ENCODE measurements at regions not wholly inside any gene's neighbourhood (a gene's known extent, or its start where the extent isn't known, plus 50 kb on each side); places are given as distances from the start of the nearest gene placed in this dataset.
"Not testable (repeated sequence)": the region's sequence is repeated elsewhere in the genome, so short reads cannot be mapped to it uniquely, and the experiment has no call there.

- H3K27me3 Mint-ChIP-seq (ENCODE audit: unreplicated experiment); DNase-seq; intact Hi-C loops (cut with micrococcal nuclease; ENCODE audit: unreplicated experiment); BruUV-seq (replicated peaks); CTCF ChIA-PET; H3K27ac Mint-ChIP-seq (ENCODE audit: unreplicated experiment); H3K36me3 Mint-ChIP-seq (ENCODE audit: insufficient read depth, unreplicated experiment); H3K4me1 Mint-ChIP-seq (ENCODE audit: low read depth, unreplicated experiment); H3K4me3 Mint-ChIP-seq (ENCODE audit: low read depth, unreplicated experiment); H3K9me3 Mint-ChIP-seq (ENCODE audit: low read depth, unreplicated experiment): not testable (repeated sequence)
Observed at GRCh38 chr2:111605798-111606197, 278.2 kb downstream of the ANAPC1 start.

GRCh38 chr2:111606632-111607031 lies 277.4 kb downstream of the ANAPC1 start:
- H3K4me1 Mint-ChIP-seq (ENCODE audit: low read depth, unreplicated experiment); DNase-seq; H3K27me3 Mint-ChIP-seq (ENCODE audit: unreplicated experiment); H3K27ac Mint-ChIP-seq (ENCODE audit: unreplicated experiment); H3K9me3 Mint-ChIP-seq (ENCODE audit: low read depth, unreplicated experiment); CTCF ChIA-PET; H3K36me3 Mint-ChIP-seq (ENCODE audit: insufficient read depth, unreplicated experiment); BruUV-seq (replicated peaks); H3K4me3 Mint-ChIP-seq (ENCODE audit: low read depth, unreplicated experiment); intact Hi-C loops (cut with micrococcal nuclease; ENCODE audit: unreplicated experiment): not testable (repeated sequence)

GRCh38 chr2:111609146-111609844 lies 274.7 kb downstream of the ANAPC1 start:
- H3K4me1 Mint-ChIP-seq (ENCODE audit: low read depth, unreplicated experiment); CTCF ChIA-PET; H3K27me3 Mint-ChIP-seq (ENCODE audit: unreplicated experiment); intact Hi-C loops (cut with micrococcal nuclease; ENCODE audit: unreplicated experiment); H3K27ac Mint-ChIP-seq (ENCODE audit: unreplicated experiment); BruUV-seq (replicated peaks); H3K36me3 Mint-ChIP-seq (ENCODE audit: insufficient read depth, unreplicated experiment); DNase-seq; H3K9me3 Mint-ChIP-seq (ENCODE audit: low read depth, unreplicated experiment); H3K4me3 Mint-ChIP-seq (ENCODE audit: low read depth, unreplicated experiment): not testable (repeated sequence)

- CTCF ChIA-PET; BruUV-seq (replicated peaks); H3K4me1 Mint-ChIP-seq (ENCODE audit: low read depth, unreplicated experiment); H3K27me3 Mint-ChIP-seq (ENCODE audit: unreplicated experiment); H3K4me3 Mint-ChIP-seq (ENCODE audit: low read depth, unreplicated experiment); intact Hi-C loops (cut with micrococcal nuclease; ENCODE audit: unreplicated experiment); DNase-seq; H3K36me3 Mint-ChIP-seq (ENCODE audit: insufficient read depth, unreplicated experiment); H3K9me3 Mint-ChIP-seq (ENCODE audit: low read depth, unreplicated experiment); H3K27ac Mint-ChIP-seq (ENCODE audit: unreplicated experiment): not testable (repeated sequence)
Observed at GRCh38 chr2:111610035-111610434, 274.0 kb downstream of the ANAPC1 start.

DNA sequence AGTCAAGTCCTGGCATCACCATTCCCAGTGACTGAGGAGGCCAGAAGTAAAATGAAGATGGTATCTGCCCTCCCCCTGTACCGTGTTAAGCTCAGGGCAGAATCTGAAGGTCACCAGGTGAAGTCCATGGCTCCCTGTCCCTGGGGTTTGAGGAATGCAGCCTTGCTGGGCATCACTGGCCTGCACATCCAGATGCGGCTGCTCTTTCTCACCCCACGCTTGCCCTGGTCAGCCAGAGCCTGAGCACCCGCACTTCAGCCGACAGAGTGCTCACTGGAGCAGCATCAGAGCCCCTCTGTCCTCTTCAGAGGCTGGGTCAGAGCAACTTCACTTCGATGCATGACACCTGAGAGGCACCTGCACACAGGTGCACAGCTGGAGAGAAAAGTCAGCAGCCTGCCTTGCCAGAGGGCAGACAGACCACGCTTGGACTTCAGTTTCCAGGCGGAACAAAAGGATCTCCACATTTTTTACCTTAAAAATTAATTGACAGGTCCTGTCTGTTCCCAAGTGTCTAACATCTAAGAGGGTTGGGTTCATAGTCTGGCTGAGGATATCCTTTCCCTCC lies 267.3 kb downstream of the ANAPC1 start:
- TF ChIP-seq, protein P1, sequence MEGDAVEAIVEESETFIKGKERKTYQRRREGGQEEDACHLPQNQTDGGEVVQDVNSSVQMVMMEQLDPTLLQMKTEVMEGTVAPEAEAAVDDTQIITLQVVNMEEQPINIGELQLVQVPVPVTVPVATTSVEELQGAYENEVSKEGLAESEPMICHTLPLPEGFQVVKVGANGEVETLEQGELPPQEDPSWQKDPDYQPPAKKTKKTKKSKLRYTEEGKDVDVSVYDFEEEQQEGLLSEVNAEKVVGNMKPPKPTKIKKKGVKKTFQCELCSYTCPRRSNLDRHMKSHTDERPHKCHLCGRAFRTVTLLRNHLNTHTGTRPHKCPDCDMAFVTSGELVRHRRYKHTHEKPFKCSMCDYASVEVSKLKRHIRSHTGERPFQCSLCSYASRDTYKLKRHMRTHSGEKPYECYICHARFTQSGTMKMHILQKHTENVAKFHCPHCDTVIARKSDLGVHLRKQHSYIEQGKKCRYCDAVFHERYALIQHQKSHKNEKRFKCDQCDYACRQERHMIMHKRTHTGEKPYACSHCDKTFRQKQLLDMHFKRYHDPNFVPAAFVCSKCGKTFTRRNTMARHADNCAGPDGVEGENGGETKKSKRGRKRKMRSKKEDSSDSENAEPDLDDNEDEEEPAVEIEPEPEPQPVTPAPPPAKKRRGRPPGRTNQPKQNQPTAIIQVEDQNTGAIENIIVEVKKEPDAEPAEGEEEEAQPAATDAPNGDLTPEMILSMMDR (IDR thresholded peaks at IDR 0.05; ENCODE audit: unreplicated experiment) = no peak
- Mint-ChIP-seq H3K4me1 (ENCODE audit: low read depth, unreplicated experiment) (peaks cover 52% of the 10 kb centered on the region), H3K4me3 (ENCODE audit: low read depth, unreplicated experiment) (no peak overlapping the region), H3K36me3 (ENCODE audit: insufficient read depth, unreplicated experiment) (peaks cover 4% of the 10 kb centered on the region), H3K9me3 (ENCODE audit: low read depth, unreplicated experiment) (no peaks in the 10 kb centered on the region), H3K27ac (ENCODE audit: unreplicated experiment) (peak overlapping the region; percentile 92), H3K27me3 (ENCODE audit: unreplicated experiment) (no peaks in the 10 kb centered on the region)
- no peak for DNase-seq
- CTCF ChIA-PET = interaction anchor here (1.5 kb wide), 1 partner anchor 83 kb away, joined by 16 read pairs; no protein-coding TSS in a partner anchor
- no TSS peak for BruUV-seq (replicated peaks)
- intact Hi-C loops (cut with micrococcal nuclease; ENCODE audit: unreplicated experiment) = loop anchor here (2.0 kb wide), 1 partner anchor 50 kb away; no protein-coding TSS in a partner anchor

DNA sequence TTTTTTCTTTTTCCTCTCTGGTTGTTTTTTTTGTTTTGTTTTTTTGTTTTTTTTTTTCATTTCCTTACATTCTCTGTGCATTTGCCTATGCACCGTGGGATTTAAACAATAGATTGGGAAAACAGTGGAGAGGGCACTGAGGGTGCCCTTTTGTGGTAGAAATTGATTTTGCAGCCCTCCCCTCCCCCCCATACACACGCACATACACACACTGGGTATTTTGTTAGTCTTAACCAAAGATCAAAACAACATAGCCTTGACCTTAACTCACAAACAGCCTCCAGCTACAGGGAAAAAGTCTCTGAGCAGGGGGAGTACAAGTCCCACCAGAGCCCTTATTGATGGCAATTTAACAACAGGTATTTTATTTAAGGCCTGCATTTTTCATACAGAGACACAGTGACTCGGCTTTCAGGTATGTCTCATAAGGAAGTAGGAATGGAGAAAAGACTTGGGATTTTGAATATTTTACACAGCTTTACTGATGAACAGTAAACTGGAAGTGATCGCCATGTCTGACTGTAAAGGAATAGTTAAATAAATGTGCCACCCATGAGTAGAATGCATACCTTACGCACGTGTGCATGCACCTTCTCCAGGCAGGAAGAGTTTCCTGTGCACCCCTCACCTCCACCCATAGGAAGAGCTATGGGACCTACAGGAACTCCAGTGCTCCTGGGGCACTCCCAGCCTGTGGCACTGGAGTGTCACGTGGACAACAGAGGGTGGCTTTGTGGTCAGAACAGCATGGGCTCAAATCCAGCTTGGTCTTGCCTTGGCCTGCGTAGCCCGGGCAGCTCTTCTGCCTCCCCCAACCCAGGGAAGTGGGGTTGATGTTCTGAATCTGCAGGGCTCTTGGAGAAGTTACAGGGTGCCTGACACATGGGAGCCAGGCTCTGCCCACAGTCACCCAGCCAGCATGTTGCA lies 266.4 kb downstream of the ANAPC1 start:
- Mint-ChIP-seq H3K27ac (ENCODE audit: unreplicated experiment) (peak overlapping the region; percentile 92), H3K4me1 (ENCODE audit: low read depth, unreplicated experiment) (peaks cover 52% of the 10 kb centered on the region), H3K4me3 (ENCODE audit: low read depth, unreplicated experiment) (peak overlapping the region; percentile 54), H3K36me3 (ENCODE audit: insufficient read depth, unreplicated experiment) (peaks cover 4% of the 10 kb centered on the region), H3K27me3 (ENCODE audit: unreplicated experiment) (no peaks in the 10 kb centered on the region), H3K9me3 (ENCODE audit: low read depth, unreplicated experiment) (no peaks in the 10 kb centered on the region)
- TF ChIP-seq, protein P1 (IDR thresholded peaks at IDR 0.05; ENCODE audit: unreplicated experiment) = no peak
- TSS peak; percentile 26 for BruUV-seq (replicated peaks)
- CTCF ChIA-PET = interaction anchor here (1.1 to 1.6 kb wide), 4 partner anchors 42 to 82 kb away, joined by 3 to 16 read pairs (median 6); no protein-coding TSS in a partner anchor
- DNase-seq = peak; percentile 61
- intact Hi-C loops (cut with micrococcal nuclease; ENCODE audit: unreplicated experiment) = loop anchor here (2.0 kb wide), 2 partner anchors 41 to 49 kb away; no protein-coding TSS in a partner anchor
